CD8-positive, alpha-beta memory T cell (primary cell): ENCODE measurements at regions not wholly inside any gene's neighbourhood (a gene's known extent, or its start where the extent isn't known, plus 50 kb on each side); places are given as distances from the start of the nearest gene placed in this dataset.

ENCODE experiments used
- CTCF ChIA-PET: fragments of 350-600 bp; sonication (Branson Sonifier 250); formaldehyde crosslinking; loops from one replicate; lab custom pipeline; 2021; ENCODE audit warnings: antibody characterized with exemption; lab: Charles Lee
- POLR2A ChIA-PET: fragments of 350-600 bp; sonication (Branson Sonifier 250); formaldehyde crosslinking; loops from one replicate; lab custom pipeline; 2021; ENCODE audit warnings: antibody characterized with exemption; lab: Charles Lee
- DNase-seq, 5 donors: peaks; one replicate each; pipeline versions ENCODE4 v3.0.0 to v3.0.0-alpha.2; 2020 to 2022; ENCODE audit warnings: mixed read lengths in 1 of 5
- H3K27ac ChIP-seq: one replicate; pipeline ENCODE4 v1.7.0; 2013; ENCODE audit warnings: low read depth, mild to moderate bottlenecking, low read length, moderate library complexity
- H3K27me3 ChIP-seq: 2 replicates; pipeline ENCODE4 v1.7.0; 2013; ENCODE audit warnings: low read length, mild to moderate bottlenecking; ENCODE audit not compliant: insufficient read depth, poor library complexity, severe bottlenecking
- H3K36me3 ChIP-seq: 2 replicates; pipeline ENCODE4 v1.7.0; 2013; ENCODE audit warnings: mild to moderate bottlenecking, low read length, moderate library complexity; ENCODE audit not compliant: insufficient read depth
- H3K4me1 ChIP-seq: 2 replicates; pipeline ENCODE4 v1.7.0; 2013; ENCODE audit warnings: mild to moderate bottlenecking, low read length, moderate library complexity; ENCODE audit not compliant: insufficient read depth
- H3K4me3 ChIP-seq: 2 replicates; pipeline ENCODE4 v1.7.0; 2013; ENCODE audit warnings: mild to moderate bottlenecking, low read length
- H3K9me3 ChIP-seq: 2 replicates; pipeline ENCODE4 v1.7.0; 2013; ENCODE audit warnings: mild to moderate bottlenecking, low read length
- H3K27ac Mint-ChIP-seq, 8 donors: one replicate each; pipeline ENCODE4 v1.8.0; 2020 to 2021; ENCODE audit warnings: mixed read lengths in 8 of 8, mild to moderate bottlenecking in 6 of 8, inconsistent platforms in 3 of 8, moderate library complexity in 3 of 8
- H3K27me3 Mint-ChIP-seq, 2 donors: one replicate each; pipeline ENCODE4 v1.8.0; 2020 to 2021; ENCODE audit warnings: mixed read lengths in 2 of 2, mild to moderate bottlenecking in 1 of 2, moderate library complexity in 1 of 2
- H3K36me3 Mint-ChIP-seq, 3 donors: one replicate each; pipeline ENCODE4 v1.8.0; 2020 to 2021; ENCODE audit warnings: mixed read lengths in 3 of 3, inconsistent platforms in 1 of 3, mild to moderate bottlenecking in 1 of 3
- H3K4me1 Mint-ChIP-seq, 3 donors: one replicate each; pipeline ENCODE4 v1.8.0; 2020 to 2021; ENCODE audit warnings: mixed read lengths in 3 of 3, inconsistent platforms in 1 of 3, mild to moderate bottlenecking in 1 of 3
- H3K4me3 Mint-ChIP-seq, 7 donors: one replicate each; pipeline ENCODE4 v1.8.0; 2020 to 2021; ENCODE audit warnings: mixed read lengths in 7 of 7, mild to moderate bottlenecking in 6 of 7, moderate library complexity in 4 of 7, inconsistent platforms in 2 of 7
- H3K9me3 Mint-ChIP-seq, 5 donors: one replicate each; pipeline ENCODE4 v1.8.0; 2020 to 2022; ENCODE audit warnings: mixed read lengths in 5 of 5, mild to moderate bottlenecking in 3 of 5, moderate library complexity in 2 of 5, inconsistent platforms in 1 of 5

GRCh38 chr21:21690068-21690665 lies 692.0 kb downstream of the NCAM2 start:
- H3K27ac Mint-ChIP-seq, result no peak overlapping the region
- H3K36me3 ChIP-seq, result no peaks in the 10 kb centered on the region
- no peaks in the 10 kb centered on the region for H3K9me3 ChIP-seq
- H3K36me3 Mint-ChIP-seq, result no peaks in the 10 kb centered on the region
- DNase-seq, result no peak
- ChIA-PET POLR2A (no interaction called here), CTCF (no interaction called here)
- peaks cover 2 to 23% (median 4%) of the 10 kb centered on the region in 5 donors for H3K9me3 Mint-ChIP-seq
- no peaks in the 10 kb centered on the region for H3K4me1 ChIP-seq
- no peak overlapping the region for H3K4me3 ChIP-seq
- no peaks in the 10 kb centered on the region for H3K27me3 ChIP-seq
- no peak overlapping the region for H3K27ac ChIP-seq
- no peak overlapping the region for H3K4me3 Mint-ChIP-seq
- H3K27me3 Mint-ChIP-seq, result no peaks in the 10 kb centered on the region
- H3K4me1 Mint-ChIP-seq, result no peaks in the 10 kb centered on the region

GRCh38 chr21:21712748-21713520 lies 714.7 kb downstream of the NCAM2 start:
- Mint-ChIP-seq H3K4me1 (no peaks in the 10 kb centered on the region), H3K27me3 (no peaks in the 10 kb centered on the region), H3K9me3 (peaks cover 0 to 14% (median 5%) of the 10 kb centered on the region in 5 donors), H3K36me3 (no peaks in the 10 kb centered on the region), H3K27ac (no peak overlapping the region), H3K4me3 (no peak overlapping the region)
- Histone ChIP-seq H3K27ac (no peak overlapping the region), H3K36me3 (no peaks in the 10 kb centered on the region), H3K27me3 (no peaks in the 10 kb centered on the region), H3K9me3 (no peaks in the 10 kb centered on the region), H3K4me1 (no peaks in the 10 kb centered on the region), H3K4me3 (no peak overlapping the region)
- no peak for DNase-seq
- CTCF ChIA-PET, result no interaction called here
- POLR2A ChIA-PET, result no interaction called here

- ChIA-PET POLR2A (no interaction called here), CTCF (no interaction called here)
- no peaks in the 10 kb centered on the region for H3K27me3 Mint-ChIP-seq
- Histone ChIP-seq H3K36me3 (no peaks in the 10 kb centered on the region), H3K4me1 (no peaks in the 10 kb centered on the region), H3K9me3 (no peaks in the 10 kb centered on the region), H3K27ac (no peak overlapping the region), H3K27me3 (no peaks in the 10 kb centered on the region), H3K4me3 (no peak overlapping the region)
- no peak overlapping the region for H3K27ac Mint-ChIP-seq
- peaks cover 0 to 13% (median 4%) of the 10 kb centered on the region in 5 donors for H3K9me3 Mint-ChIP-seq
- DNase-seq, result no peak
- no peaks in the 10 kb centered on the region for H3K4me1 Mint-ChIP-seq
- H3K36me3 Mint-ChIP-seq, result no peaks in the 10 kb centered on the region
- no peak overlapping the region for H3K4me3 Mint-ChIP-seq
These were observed 715.5 kb downstream of the NCAM2 start for GRCh38 chr21:21713651-21714180.

GRCh38 chr21:21714426-21714825 lies 716.2 kb downstream of the NCAM2 start:
- Histone ChIP-seq H3K27ac (no peak overlapping the region), H3K4me3 (no peak overlapping the region), H3K27me3 (no peaks in the 10 kb centered on the region), H3K4me1 (no peaks in the 10 kb centered on the region), H3K9me3 (no peaks in the 10 kb centered on the region), H3K36me3 (no peaks in the 10 kb centered on the region)
- no peaks in the 10 kb centered on the region for H3K36me3 Mint-ChIP-seq
- H3K27me3 Mint-ChIP-seq, result no peaks in the 10 kb centered on the region
- no peak for DNase-seq
- H3K27ac Mint-ChIP-seq, result no peak overlapping the region
- ChIA-PET POLR2A (no interaction called here), CTCF (no interaction called here)
- peaks cover 0 to 13% (median 4%) of the 10 kb centered on the region in 5 donors for H3K9me3 Mint-ChIP-seq
- no peaks in the 10 kb centered on the region for H3K4me1 Mint-ChIP-seq
- H3K4me3 Mint-ChIP-seq, result no peak overlapping the region

- Histone ChIP-seq H3K4me1 (no peaks in the 10 kb centered on the region), H3K4me3 (no peak overlapping the region), H3K27me3 (no peaks in the 10 kb centered on the region), H3K9me3 (no peaks in the 10 kb centered on the region), H3K36me3 (no peaks in the 10 kb centered on the region), H3K27ac (no peak overlapping the region)
- Mint-ChIP-seq H3K36me3 (no peaks in the 10 kb centered on the region), H3K27ac (no peak overlapping the region), H3K27me3 (no peaks in the 10 kb centered on the region), H3K4me3 (no peak overlapping the region), H3K9me3 (peaks cover 2 to 13% (median 5%) of the 10 kb centered on the region in 5 donors), H3K4me1 (no peaks in the 10 kb centered on the region)
- no peak for DNase-seq
- ChIA-PET POLR2A (no interaction called here), CTCF (interaction anchor here (1.0 kb wide), 1 partner anchor 16 kb away, joined by 3 read pairs; no protein-coding TSS in a partner anchor)
These were observed 717.2 kb downstream of the NCAM2 start for GRCh38 chr21:21715266-21715969.

GRCh38 chr21:21722731-21723130 lies 724.5 kb downstream of the NCAM2 start:
- Histone ChIP-seq H3K36me3 (no peaks in the 10 kb centered on the region), H3K4me3 (no peak overlapping the region), H3K27me3 (no peaks in the 10 kb centered on the region), H3K9me3 (no peaks in the 10 kb centered on the region), H3K27ac (no peak overlapping the region), H3K4me1 (no peaks in the 10 kb centered on the region)
- H3K4me1 Mint-ChIP-seq, result no peaks in the 10 kb centered on the region
- no peaks in the 10 kb centered on the region for H3K36me3 Mint-ChIP-seq
- no peaks in the 10 kb centered on the region for H3K27me3 Mint-ChIP-seq
- no peak for DNase-seq
- POLR2A ChIA-PET, result no interaction called here
- peaks cover 0 to 30% (median 6%) of the 10 kb centered on the region in 5 donors for H3K9me3 Mint-ChIP-seq
- no peak overlapping the region for H3K27ac Mint-ChIP-seq
- no peak overlapping the region for H3K4me3 Mint-ChIP-seq
- CTCF ChIA-PET, result no interaction called here

GRCh38 chr21:21730512-21730911 lies 732.3 kb downstream of the NCAM2 start:
- Histone ChIP-seq H3K9me3 (no peaks in the 10 kb centered on the region), H3K4me3 (no peak overlapping the region), H3K27ac (no peak overlapping the region), H3K4me1 (no peaks in the 10 kb centered on the region), H3K36me3 (no peaks in the 10 kb centered on the region), H3K27me3 (no peaks in the 10 kb centered on the region)
- Mint-ChIP-seq H3K9me3 (peaks cover 3 to 19% (median 8%) of the 10 kb centered on the region in 5 donors), H3K27ac (no peak overlapping the region), H3K36me3 (no peaks in the 10 kb centered on the region), H3K4me3 (no peak overlapping the region), H3K27me3 (no peaks in the 10 kb centered on the region), H3K4me1 (no peaks in the 10 kb centered on the region)
- DNase-seq, result no peak
- POLR2A ChIA-PET, result no interaction called here
- CTCF ChIA-PET, result no interaction called here

- Mint-ChIP-seq H3K4me1 (no peaks in the 10 kb centered on the region), H3K9me3 (peaks cover 3 to 18% (median 8%) of the 10 kb centered on the region in 5 donors), H3K27ac (no peak overlapping the region), H3K36me3 (no peaks in the 10 kb centered on the region), H3K4me3 (no peak overlapping the region), H3K27me3 (no peaks in the 10 kb centered on the region)
- no peak for DNase-seq
- H3K9me3 ChIP-seq, result no peaks in the 10 kb centered on the region
- no peak overlapping the region for H3K27ac ChIP-seq
- H3K4me1 ChIP-seq, result no peaks in the 10 kb centered on the region
- H3K36me3 ChIP-seq, result no peaks in the 10 kb centered on the region
- CTCF ChIA-PET, result interaction anchor here (0.7 kb wide), 1 partner anchor 16 kb away, joined by 3 read pairs; no protein-coding TSS in a partner anchor
- POLR2A ChIA-PET, result no interaction called here
- no peaks in the 10 kb centered on the region for H3K27me3 ChIP-seq
- no peak overlapping the region for H3K4me3 ChIP-seq
These were observed 733.4 kb downstream of the NCAM2 start for GRCh38 chr21:21731626-21732025.
